Tibial artery (tissue), 4 donors: ENCODE measurements at regions not wholly inside any gene's neighbourhood (a gene's known extent, or its start where the extent isn't known, plus 50 kb on each side); places are given as distances from the start of the nearest gene placed in this dataset.

Experiments used
- DNase-seq, 2 donors: peaks; one replicate each; pipeline ENCODE4 v3.0.0-alpha.2; 2019
- H3K27ac ChIP-seq, 2 donors: fragments of 200-600 bp; sonication (generic) in 1 of 2; 1 replicate in 1 of 2; 2 replicates in 1 of 2; pipeline ENCODE4 v1.5.1; 2018 to 2019; ENCODE audit warnings: mild to moderate bottlenecking in 1 of 2
- H3K27me3 ChIP-seq, 2 donors: fragments of 200-600 bp; sonication (generic) in 1 of 2; one replicate each; pipeline versions ENCODE4 v1.5.1 to v1.6.0; 2016 to 2019
- H3K36me3 ChIP-seq, 3 donors: fragments of 200-600 bp; sonication (generic) in 2 of 3; one replicate each; pipeline ENCODE4 v1.5.1; 2016 to 2019; ENCODE audit warnings: mild to moderate bottlenecking in 2 of 3
- H3K4me1 ChIP-seq, 4 donors: fragments of 200-600 bp; sonication (generic) in 2 of 4; 1 replicate in 3 of 4; 2 replicates in 1 of 4; pipeline ENCODE4 v1.5.1; 2016 to 2019
- H3K4me3 ChIP-seq, 2 donors: fragments of 200-600 bp; sonication (generic) in 1 of 2; 1 replicate in 1 of 2; 2 replicates in 1 of 2; pipeline ENCODE4 v1.5.1; 2018 to 2019; ENCODE audit warnings: mild to moderate bottlenecking in 2 of 2
- H3K9me3 ChIP-seq, 3 donors: fragments of 200-600 bp; sonication (generic) in 1 of 3; one replicate each; pipeline ENCODE4 v1.5.1; 2016 to 2019
- CTCF ChIP-seq, 2 experiments: fragments of 200-600 bp in 1 of 2; fragments of 450-650 bp in 1 of 2; IDR thresholded peaks; one replicate each; pipeline ENCODE4 v1.5.1; 2017 to 2019; ENCODE audit warnings: antibody characterized with exemption in 2 of 2, mild to moderate bottlenecking in 1 of 2, moderate library complexity in 1 of 2
- intact Hi-C: fragments of 100-400 bp; cut with DNase I; formaldehyde crosslinking; loops from one replicate; pipeline ENCODE4 v1.15.0; 2023; ENCODE audit warnings: low total_unique reads

GRCh38 chr2:120964819-120965218, 229.2 kb downstream of the GLI2 start:
- intact Hi-C loops, result no loop called here
- TF ChIP-seq CTCF (IDR thresholded peaks at IDR 0.05), result no peak

GRCh38 chr2:120966510-120967254, 231.0 kb downstream of the GLI2 start:
- Histone ChIP-seq H3K4me1 (no peaks in the 10 kb centered on the region), H3K27me3 (no peaks in the 10 kb centered on the region), H3K36me3 (peaks cover 22 to 52% (median 33%) of the 10 kb centered on the region in 3 donors), H3K27ac (no peak overlapping the region), H3K9me3 (no peaks in the 10 kb centered on the region), H3K4me3 (no peak overlapping the region)
- no peak for TF ChIP-seq CTCF (IDR thresholded peaks at IDR 0.05)
- DNase-seq, result no peak
- intact Hi-C loops, result no loop called here

More at GRCh38 chr2:120964819-120965218, 229.2 kb downstream of the GLI2 start:
- Histone ChIP-seq H3K9me3 (no peaks in the 10 kb centered on the region), H3K36me3 (peaks cover 8 to 37% (median 23%) of the 10 kb centered on the region in 3 donors), H3K27me3 (no peaks in the 10 kb centered on the region), H3K4me1 (no peaks in the 10 kb centered on the region), H3K4me3 (no peak overlapping the region), H3K27ac (no peak overlapping the region)
- no peak for DNase-seq

GRCh38 chr2:120968307-120969015, 232.8 kb downstream of the GLI2 start:
- H3K27me3 ChIP-seq, result no peaks in the 10 kb centered on the region
- intact Hi-C loops, result no loop called here
- H3K27ac ChIP-seq, result no peak overlapping the region
- no peaks in the 10 kb centered on the region for H3K9me3 ChIP-seq
- DNase-seq, result no peak
- no peak for TF ChIP-seq CTCF (IDR thresholded peaks at IDR 0.05)
- no peaks in the 10 kb centered on the region for H3K4me1 ChIP-seq
- no peak overlapping the region for H3K4me3 ChIP-seq
- H3K36me3 ChIP-seq, result peaks cover 36 to 64% (median 48%) of the 10 kb centered on the region in 3 donors

GRCh38 chr2:120969613-120970355, 234.1 kb downstream of the GLI2 start:
- intact Hi-C loops, result no loop called here
- H3K36me3 ChIP-seq, result peaks cover 39 to 76% (median 53%) of the 10 kb centered on the region in 3 donors
- no peak for DNase-seq

More at GRCh38 chr2:120969613-120970355, 234.1 kb downstream of the GLI2 start:
- no peak for TF ChIP-seq CTCF (IDR thresholded peaks at IDR 0.05)
- Histone ChIP-seq H3K4me3 (no peak overlapping the region), H3K4me1 (no peaks in the 10 kb centered on the region), H3K9me3 (no peaks in the 10 kb centered on the region), H3K27me3 (no peaks in the 10 kb centered on the region), H3K27ac (no peak overlapping the region)
